ENCODE measurements at regions not wholly inside any gene's neighbourhood (a gene's known extent, or its start where the extent isn't known, plus 50 kb on each side); places are given as distances from the start of the nearest gene placed in this dataset.

- TF ChIP-seq POLR2A (IDR thresholded peaks at IDR 0.05) (no peak), CTCF (IDR thresholded peaks at IDR 0.05) (no peak)
Observed at GRCh38 chr1:117702654-117703053, 96.8 kb downstream of the TENT5C start.

Measured in lower leg skin (tissue), 3 donors.